Hepatocyte (in vitro differentiated cells): ENCODE measurements at regions not wholly inside any gene's neighbourhood (a gene's known extent, or its start where the extent isn't known, plus 50 kb on each side); places are given as distances from the start of the nearest gene placed in this dataset.

Experiments
- DNase-seq: peaks from one replicate; pipeline ENCODE4 v3.0.0-alpha.2; 2016; ENCODE audit warnings: low spot score
- H2AFZ ChIP-seq: fragments of 200-600 bp; sonication (generic); 2 replicates; pipeline ENCODE4 v1.6.0; 2016; ENCODE audit warnings: antibody characterized with exemption, mild to moderate bottlenecking
- H3K27ac ChIP-seq: fragments of 200-600 bp; sonication (generic); 2 replicates; pipeline ENCODE4 v1.5.1; 2016; ENCODE audit warnings: mild to moderate bottlenecking
- H3K27me3 ChIP-seq: fragments of 200-600 bp; sonication (generic); 2 replicates; pipeline ENCODE4 v1.6.1; 2016
- H3K36me3 ChIP-seq: fragments of 200-600 bp; sonication (generic); replicated peaks from 2 replicates; pipeline ENCODE4 v1.5.1; 2016; ENCODE audit warnings: low read depth; ENCODE audit not compliant: insufficient read depth
- H3K4me1 ChIP-seq: fragments of 200-600 bp; sonication (generic); 2 replicates; pipeline ENCODE4 v1.5.1; 2016; ENCODE audit warnings: mild to moderate bottlenecking, moderate library complexity; ENCODE audit not compliant: insufficient read depth
- H3K4me2 ChIP-seq: fragments of 200-600 bp; sonication (generic); 2 replicates; pipeline ENCODE4 v1.6.0; 2016
- H3K4me3 ChIP-seq: fragments of 200-600 bp; sonication (generic); 2 replicates; pipeline ENCODE4 v1.5.1; 2016; ENCODE audit warnings: mild to moderate bottlenecking
- H3K79me2 ChIP-seq: fragments of 200-600 bp; sonication (generic); 2 replicates; pipeline ENCODE4 v1.6.0; 2017; ENCODE audit warnings: mild to moderate bottlenecking
- H3K9me2 ChIP-seq: fragments of 200-600 bp; sonication (generic); replicated peaks from 2 replicates; pipeline ENCODE4 v1.6.0; 2017; ENCODE audit warnings: mild to moderate bottlenecking; ENCODE audit not compliant: insufficient read depth
- H3K9me3 ChIP-seq: fragments of 200-600 bp; sonication (generic); 2 replicates; pipeline ENCODE4 v1.5.1; 2016; ENCODE audit warnings: low read depth, mild to moderate bottlenecking
- H4K20me1 ChIP-seq: fragments of 200-600 bp; sonication (generic); 2 replicates; pipeline ENCODE4 v1.6.0; 2016; ENCODE audit warnings: mild to moderate bottlenecking; ENCODE audit not compliant: insufficient read depth, poor library complexity, severe bottlenecking
- EZH2 ChIP-seq: fragments of 200-600 bp; sonication (generic); IDR thresholded peaks from 2 replicates; pipeline ENCODE4 v1.6.1; 2016; ENCODE audit warnings: antibody characterized with exemption, mild to moderate bottlenecking, borderline replicate concordance
- EZH2phosphoT487 ChIP-seq: fragments of 200-600 bp; sonication (generic); IDR thresholded peaks from one replicate; pipeline ENCODE4 v1.6.1; 2018; ENCODE audit warnings: antibody characterized with exemption, mild to moderate bottlenecking, low read depth, moderate library complexity; ENCODE audit not compliant: unreplicated experiment, severe bottlenecking
- WGBS: methylation state at CpG from one replicate; pipeline ENCODE4 v1.1.6; 2016; ENCODE audit warnings: low lambda C conversion rate; ENCODE audit errors: missing lambda C conversion rate; 5-methylcytosine and 5-hydroxymethylcytosine counted together
- TF ChIP-seq, protein P1 (sequence below): fragments of 200-600 bp; sonication (generic); IDR thresholded peaks from 2 replicates; pipeline ENCODE4 v1.5.1; 2016; ENCODE audit warnings: antibody characterized with exemption, mild to moderate bottlenecking; ENCODE audit not compliant: poor library complexity

DNA sequence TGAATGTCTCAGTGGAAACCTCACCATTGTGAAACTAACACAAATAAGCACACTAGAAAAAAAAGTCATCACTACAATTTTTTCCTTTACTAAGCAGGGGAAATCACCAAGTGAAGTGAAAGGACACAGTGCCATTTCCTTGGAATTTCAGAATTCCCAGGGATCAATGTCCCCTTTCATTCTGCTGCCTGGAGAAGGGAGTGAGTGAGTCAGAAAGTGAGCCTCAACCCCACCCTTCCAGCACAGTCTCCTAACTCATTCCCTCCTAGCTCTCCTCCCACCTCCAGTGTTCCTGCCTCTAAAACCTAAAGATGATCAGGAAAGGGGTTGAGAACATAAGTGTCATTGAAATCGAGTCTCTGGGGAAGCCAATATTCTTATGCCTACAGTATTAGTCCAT is 608.5 kb downstream of the RNF144A start:
- H3K27ac ChIP-seq: no peak overlapping the region
- H3K27me3 ChIP-seq: no peaks in the 10 kb centered on the region
- DNase-seq: no peak
- no peak overlapping the region for H3K4me2 ChIP-seq
- no peak overlapping the region for H2AFZ ChIP-seq
- TF ChIP-seq EZH2: no peak
- TF ChIP-seq EZH2phosphoT487: no peak
- TF ChIP-seq, protein P1, sequence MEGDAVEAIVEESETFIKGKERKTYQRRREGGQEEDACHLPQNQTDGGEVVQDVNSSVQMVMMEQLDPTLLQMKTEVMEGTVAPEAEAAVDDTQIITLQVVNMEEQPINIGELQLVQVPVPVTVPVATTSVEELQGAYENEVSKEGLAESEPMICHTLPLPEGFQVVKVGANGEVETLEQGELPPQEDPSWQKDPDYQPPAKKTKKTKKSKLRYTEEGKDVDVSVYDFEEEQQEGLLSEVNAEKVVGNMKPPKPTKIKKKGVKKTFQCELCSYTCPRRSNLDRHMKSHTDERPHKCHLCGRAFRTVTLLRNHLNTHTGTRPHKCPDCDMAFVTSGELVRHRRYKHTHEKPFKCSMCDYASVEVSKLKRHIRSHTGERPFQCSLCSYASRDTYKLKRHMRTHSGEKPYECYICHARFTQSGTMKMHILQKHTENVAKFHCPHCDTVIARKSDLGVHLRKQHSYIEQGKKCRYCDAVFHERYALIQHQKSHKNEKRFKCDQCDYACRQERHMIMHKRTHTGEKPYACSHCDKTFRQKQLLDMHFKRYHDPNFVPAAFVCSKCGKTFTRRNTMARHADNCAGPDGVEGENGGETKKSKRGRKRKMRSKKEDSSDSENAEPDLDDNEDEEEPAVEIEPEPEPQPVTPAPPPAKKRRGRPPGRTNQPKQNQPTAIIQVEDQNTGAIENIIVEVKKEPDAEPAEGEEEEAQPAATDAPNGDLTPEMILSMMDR: no peak
- H3K9me2 ChIP-seq: no peaks in the 10 kb centered on the region
- no peaks in the 10 kb centered on the region for H4K20me1 ChIP-seq
- no peaks in the 10 kb centered on the region for H3K79me2 ChIP-seq
- H3K36me3 ChIP-seq: no peaks in the 10 kb centered on the region
- 100% methylated on average over 1 of the region's 1 CpG for WGBS
- H3K4me3 ChIP-seq: no peak overlapping the region
- H3K4me1 ChIP-seq: no peaks in the 10 kb centered on the region
- no peaks in the 10 kb centered on the region for H3K9me3 ChIP-seq

DNA sequence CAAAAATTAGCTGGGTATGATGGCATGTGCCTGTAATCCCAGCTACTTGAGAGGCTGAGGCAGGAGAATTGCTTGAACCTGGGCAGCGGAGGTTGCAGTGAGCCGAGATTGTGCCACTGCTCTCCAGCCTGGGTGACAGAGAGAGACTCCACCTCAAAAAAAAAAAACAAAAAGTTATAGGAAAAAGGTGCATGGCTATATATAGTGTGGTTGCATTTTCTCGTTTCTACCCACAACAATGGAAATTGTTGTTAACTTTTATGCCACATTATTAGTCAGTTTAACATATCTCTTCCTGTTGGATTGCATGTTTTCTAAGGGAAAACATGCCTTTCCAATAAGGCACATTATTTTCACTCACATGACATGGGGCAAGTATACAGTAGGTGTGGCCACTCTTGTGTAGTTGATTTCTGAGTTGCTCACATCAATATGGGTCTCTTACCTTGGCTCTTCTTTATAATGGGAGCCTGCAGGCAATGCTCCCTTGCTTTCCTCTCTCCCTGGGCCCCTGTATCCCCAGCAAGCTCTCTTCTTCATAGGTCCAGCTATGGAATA is 610.0 kb downstream of the RNF144A start:
- no peaks in the 10 kb centered on the region for H3K4me1 ChIP-seq
- no peak overlapping the region for H2AFZ ChIP-seq
- H3K36me3 ChIP-seq: no peaks in the 10 kb centered on the region
- H3K27ac ChIP-seq: no peak overlapping the region
- 89% methylated on average over 3 of the region's 3 CpGs for WGBS
- H3K79me2 ChIP-seq: no peaks in the 10 kb centered on the region
- H3K9me2 ChIP-seq: no peaks in the 10 kb centered on the region
- no peaks in the 10 kb centered on the region for H4K20me1 ChIP-seq
- no peak overlapping the region for H3K4me3 ChIP-seq
- TF ChIP-seq, protein P1: no peak
- TF ChIP-seq EZH2 (no peak), EZH2phosphoT487 (no peak)
- no peak for DNase-seq
- H3K9me3 ChIP-seq: no peaks in the 10 kb centered on the region
- no peaks in the 10 kb centered on the region for H3K27me3 ChIP-seq
- no peak overlapping the region for H3K4me2 ChIP-seq

DNA sequence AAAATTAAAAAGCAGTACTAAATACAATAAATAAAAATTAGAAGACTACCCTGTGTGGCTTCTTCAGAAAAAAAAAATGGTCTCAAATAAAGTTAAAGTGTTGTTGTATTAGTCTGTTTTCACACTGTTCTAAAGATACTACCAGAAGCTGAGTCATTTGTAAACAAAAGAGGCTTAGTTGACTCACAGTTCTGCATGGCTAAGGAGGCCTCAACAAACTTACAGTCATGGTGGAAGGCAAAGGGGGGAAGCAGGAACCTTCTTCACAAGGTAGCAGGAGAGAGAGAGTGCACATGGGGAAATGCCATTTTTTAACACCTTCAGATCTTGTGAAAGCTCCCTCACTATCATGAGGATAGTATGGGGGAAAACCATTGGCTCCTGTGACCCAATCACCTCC is 612.8 kb downstream of the RNF144A start:
- TF ChIP-seq EZH2 (no peak), EZH2phosphoT487 (no peak)
- TF ChIP-seq, protein P1: no peak

DNA sequence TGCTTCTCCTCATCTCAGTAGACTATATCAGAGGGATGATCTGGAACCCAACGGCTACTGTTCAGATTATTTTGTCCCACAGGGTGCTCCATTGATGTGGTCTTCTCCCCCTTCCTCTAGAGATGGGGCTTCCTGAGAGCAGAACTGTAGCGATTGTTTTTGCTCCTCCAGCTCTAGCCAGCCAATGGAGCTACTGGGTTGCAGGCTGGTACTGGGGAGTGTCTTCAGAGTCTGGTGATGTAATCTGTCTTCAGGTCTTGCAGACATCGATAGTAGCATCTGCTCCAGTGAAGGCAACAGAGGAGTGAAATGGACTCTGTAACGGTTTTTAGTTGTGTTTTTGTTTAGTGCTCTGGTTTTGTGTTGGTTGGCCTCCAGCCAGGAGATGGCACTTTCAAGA is 621.9 kb downstream of the RNF144A start:
- DNase-seq: no peak
- TF ChIP-seq EZH2 (no peak), EZH2phosphoT487 (no peak)
- TF ChIP-seq, protein P1: no peak
- H2AFZ ChIP-seq: no peak overlapping the region
- no peaks in the 10 kb centered on the region for H3K9me3 ChIP-seq
- H3K27ac ChIP-seq: no peak overlapping the region
- no peaks in the 10 kb centered on the region for H3K36me3 ChIP-seq
- H3K4me3 ChIP-seq: no peak overlapping the region
- H3K4me2 ChIP-seq: no peak overlapping the region
- no peaks in the 10 kb centered on the region for H3K79me2 ChIP-seq
- 95% methylated on average over 4 of the region's 4 CpGs for WGBS
- no peaks in the 10 kb centered on the region for H3K4me1 ChIP-seq
- H3K27me3 ChIP-seq: no peaks in the 10 kb centered on the region
- H3K9me2 ChIP-seq: no peaks in the 10 kb centered on the region
- no peaks in the 10 kb centered on the region for H4K20me1 ChIP-seq

More for the DNA sequence above, 612.8 kb downstream of the RNF144A start:
- DNase-seq: no peak
- Histone ChIP-seq H3K79me2 (no peaks in the 10 kb centered on the region), H3K27ac (no peak overlapping the region), H3K4me3 (no peak overlapping the region), H4K20me1 (no peaks in the 10 kb centered on the region), H3K4me2 (no peak overlapping the region), H3K27me3 (no peaks in the 10 kb centered on the region), H3K36me3 (no peaks in the 10 kb centered on the region), H2AFZ (no peak overlapping the region), H3K9me2 (no peaks in the 10 kb centered on the region), H3K4me1 (no peaks in the 10 kb centered on the region), H3K9me3 (no peaks in the 10 kb centered on the region)
